Common myeloid progenitor, CD34-positive (primary cell): ENCODE measurements at regions not wholly inside any gene's neighbourhood (a gene's known extent, or its start where the extent isn't known, plus 50 kb on each side); places are given as distances from the start of the nearest gene placed in this dataset.

Experiments used
- CTCF ChIA-PET: fragments of 350-600 bp; sonication (Branson Sonifier 250); formaldehyde crosslinking; loops from one replicate; lab custom pipeline; 2021; ENCODE audit warnings: antibody characterized with exemption; lab: Charles Lee
- POLR2A ChIA-PET: fragments of 350-600 bp; sonication (Branson Sonifier 250); formaldehyde crosslinking; loops from one replicate; lab custom pipeline; 2021; ENCODE audit warnings: antibody characterized with exemption; lab: Charles Lee
- DNase-seq, 3 donors: peaks; one replicate each; pipeline versions ENCODE4 v3.0.0 to v3.0.0-alpha.2; 2013
- H3K27ac ChIP-seq, 2 experiments: 1 replicate in 1 of 2; 2 replicates in 1 of 2; pipeline ENCODE4 v1.7.0; 2013; ENCODE audit warnings: inconsistent platforms in 2 of 2, low read length in 2 of 2, mild to moderate bottlenecking in 2 of 2, low read depth in 1 of 2, moderate library complexity in 1 of 2; ENCODE audit not compliant: severe bottlenecking in 2 of 2, insufficient read depth in 1 of 2, poor library complexity in 1 of 2
- H3K27me3 ChIP-seq, 5 experiments: replicated peaks in 2 of 5; 1 replicate in 3 of 5; 2 replicates in 2 of 5; pipeline versions ENCODE4 v1.6.1 to v1.7.0; 2013; ENCODE audit warnings: low read length in 4 of 5, mild to moderate bottlenecking in 2 of 5, moderate library complexity in 2 of 5, inconsistent platforms in 1 of 5; ENCODE audit not compliant: insufficient read depth in 5 of 5, control insufficient read depth in 4 of 5
- H3K36me3 ChIP-seq, 4 experiments: 1 replicate in 2 of 4; 2 replicates in 2 of 4; pipeline versions ENCODE4 v1.6.1 to v1.7.0; 2013; ENCODE audit warnings: low read length in 3 of 4, control low read depth in 1 of 4, mild to moderate bottlenecking in 1 of 4; ENCODE audit not compliant: control insufficient read depth in 4 of 4, insufficient read depth in 4 of 4
- H3K4me1 ChIP-seq, 4 experiments: 1 replicate in 3 of 4; 2 replicates in 1 of 4; pipeline versions ENCODE4 v1.6.1 to v1.7.1; 2013; ENCODE audit warnings: low read length in 3 of 4, mild to moderate bottlenecking in 3 of 4, control low read depth in 1 of 4, inconsistent platforms in 1 of 4, moderate library complexity in 1 of 4; ENCODE audit not compliant: control insufficient read depth in 4 of 4, insufficient read depth in 4 of 4; ENCODE audit errors: control extremely low read depth in 1 of 4
- H3K4me3 ChIP-seq, 7 experiments: 1 replicate in 4 of 7; 2 replicates in 3 of 7; pipeline versions ENCODE4 v1.5.1 to v1.7.0; 2013; ENCODE audit warnings: mild to moderate bottlenecking in 7 of 7, low read length in 6 of 7, moderate library complexity in 6 of 7, inconsistent platforms in 2 of 7, low read depth in 2 of 7, control low read depth in 1 of 7; ENCODE audit not compliant: insufficient read depth in 4 of 7, control insufficient read depth in 1 of 7; ENCODE audit errors: extremely low read depth in 1 of 7
- H3K9me3 ChIP-seq, 5 experiments: 1 replicate in 4 of 5; 2 replicates in 1 of 5; pipeline versions ENCODE4 v1.6.1 to v1.7.1; 2013; ENCODE audit warnings: low read length in 4 of 5, mild to moderate bottlenecking in 2 of 5, inconsistent platforms in 1 of 5, low read depth in 1 of 5, moderate library complexity in 1 of 5; ENCODE audit not compliant: control insufficient read depth in 4 of 5, insufficient read depth in 2 of 5; ENCODE audit errors: control extremely low read depth in 1 of 5
- WGBS: methylation state at CpG from one replicate; pipeline ENCODE4 v1.1.5; 2013; ENCODE audit not compliant: insufficient coverage; 5-methylcytosine and 5-hydroxymethylcytosine counted together

DNA sequence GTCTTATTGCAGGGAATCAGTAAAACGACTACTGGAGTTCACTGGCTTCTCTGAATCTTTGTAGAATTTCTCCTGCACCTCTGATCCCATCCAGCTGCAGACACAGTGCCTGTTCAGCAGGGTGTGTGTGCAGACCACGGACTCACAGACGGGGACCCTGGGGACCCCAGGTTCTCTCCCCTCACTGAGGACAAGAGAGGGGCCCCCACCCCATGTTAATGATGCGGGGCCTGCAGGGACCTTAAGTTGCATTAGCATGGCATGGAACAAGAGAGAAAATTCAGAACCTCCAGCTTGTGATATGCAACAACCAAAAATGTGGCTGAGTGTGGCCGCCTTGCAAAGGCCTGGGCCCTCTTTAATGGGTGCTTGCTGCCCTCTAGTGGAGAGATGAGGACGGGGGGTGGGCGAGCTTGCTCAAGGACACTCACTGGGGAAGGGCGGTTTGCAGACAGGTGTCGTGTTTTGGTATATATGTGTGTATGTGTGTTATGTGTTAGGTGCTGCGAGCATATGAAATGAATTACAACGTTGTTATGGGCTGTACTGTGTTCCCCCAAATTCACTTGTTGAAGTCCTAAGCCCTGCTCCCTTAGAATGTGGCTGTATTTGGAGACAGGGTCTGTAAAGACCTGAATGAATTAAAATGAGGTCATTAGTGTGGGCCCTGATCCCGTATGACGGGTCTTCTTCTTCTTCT, 84.4 kb upstream of the SEPTIN5 start:
- Histone ChIP-seq H3K36me3 (no peaks in the 10 kb centered on the region), H3K9me3 (no peaks in the 10 kb centered on the region), H3K27me3 (no peaks in the 10 kb centered on the region), H3K27ac (no peak overlapping the region), H3K4me3 (no peak overlapping the region), H3K4me1 (peaks cover 0 to 14% (median 2%) of the 10 kb centered on the region in 4 experiments)
- peak; percentile 80 to 90 (median 87) for DNase-seq
- POLR2A ChIA-PET: no interaction called here
- 26% methylated on average over 9 of the region's 13 CpGs for WGBS
- CTCF ChIA-PET: interaction anchor here (0.6 to 6.4 kb wide), 31 partner anchors 10 to 594 kb away, joined by 3 to 136 read pairs (median 4); partner anchors contain the start of genes CDC45 and UFD1

DNA sequence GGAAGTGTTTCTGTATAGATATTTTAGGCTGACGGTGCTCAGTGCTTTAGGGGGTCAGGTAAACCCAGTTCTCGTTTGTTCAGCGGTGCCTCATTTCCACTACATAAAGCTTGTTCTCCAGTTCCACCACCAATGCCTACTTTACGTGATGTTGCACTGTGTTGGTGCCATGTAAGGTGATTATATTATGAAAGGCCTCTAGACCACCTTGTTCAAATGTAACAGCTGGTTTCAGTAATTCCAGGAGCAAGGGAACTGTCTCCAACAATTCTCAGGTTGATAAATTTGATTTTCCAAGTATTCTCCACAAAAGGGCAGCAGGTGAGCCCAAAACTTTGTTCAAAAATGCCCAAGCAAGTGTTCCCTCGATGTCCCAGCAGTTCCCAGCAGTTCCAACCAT, 83.7 kb upstream of the SEPTIN5 start:
- H3K27me3 ChIP-seq: no peaks in the 10 kb centered on the region
- WGBS: no CpG with 5 or more reads among the region's 5 CpGs
- H3K4me3 ChIP-seq: no peak overlapping the region
- POLR2A ChIA-PET: no interaction called here
- peaks cover 0 to 14% (median 2%) of the 10 kb centered on the region in 4 experiments for H3K4me1 ChIP-seq
- H3K9me3 ChIP-seq: no peaks in the 10 kb centered on the region
- CTCF ChIA-PET: interaction anchor here (0.7 to 6.4 kb wide), 21 partner anchors 9 to 235 kb away, joined by 3 to 136 read pairs (median 4); partner anchors contain the start of genes CDC45 and UFD1
- no peak overlapping the region for H3K27ac ChIP-seq
- H3K36me3 ChIP-seq: no peaks in the 10 kb centered on the region
- no peak for DNase-seq

DNA sequence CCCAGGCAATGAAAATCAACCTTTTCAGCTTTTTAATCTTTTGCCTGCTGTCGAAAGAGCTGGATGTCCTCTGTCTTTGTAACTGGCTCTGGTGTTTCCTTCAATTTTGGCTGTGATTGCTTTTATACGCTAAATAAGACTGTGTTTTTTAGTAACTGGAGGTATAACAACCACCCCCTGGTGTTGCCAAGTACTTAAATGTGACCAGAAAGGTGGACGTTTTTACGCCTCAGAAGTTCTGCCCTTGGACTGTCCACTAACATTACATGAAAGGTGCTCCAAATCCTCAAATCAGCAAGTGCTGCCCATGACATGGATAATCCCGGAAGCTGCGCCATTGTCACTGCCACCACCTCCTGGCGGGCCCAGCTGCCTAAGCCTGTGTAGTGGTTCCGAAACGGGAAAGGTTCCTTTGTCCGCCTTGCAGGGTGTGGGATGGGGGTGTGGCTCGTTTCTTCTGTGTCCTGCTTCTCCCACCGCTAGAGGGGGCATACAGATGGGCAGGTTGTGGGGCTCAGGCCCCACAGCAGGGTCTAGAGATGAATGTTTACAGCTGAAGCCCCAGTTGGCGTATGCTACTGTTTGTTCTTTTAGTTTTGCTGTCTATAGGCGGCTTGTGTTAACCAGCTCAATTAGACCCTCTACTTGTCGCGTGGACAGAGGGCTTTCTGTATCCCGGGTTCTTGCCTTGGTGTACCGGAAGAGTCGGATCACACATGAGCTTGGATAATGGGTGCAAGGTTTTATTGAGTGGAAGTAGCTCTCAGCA, 82.2 kb upstream of the SEPTIN5 start:
- Histone ChIP-seq H3K36me3 (no peaks in the 10 kb centered on the region), H3K9me3 (no peaks in the 10 kb centered on the region), H3K27me3 (no peaks in the 10 kb centered on the region), H3K4me1 (peaks cover 0 to 14% (median 2%) of the 10 kb centered on the region in 4 experiments), H3K27ac (no peak overlapping the region), H3K4me3 (no peak overlapping the region)
- ChIA-PET CTCF (interaction anchor here (0.6 to 6.4 kb wide), 24 partner anchors 10 to 371 kb away, joined by 3 to 136 read pairs (median 3); partner anchors contain the start of gene HIRA), POLR2A (interaction anchor here (0.6 kb wide), 1 partner anchor 23 kb away, joined by 3 read pairs; no protein-coding TSS in a partner anchor)
- peak; percentile 70 to 80 (median 78) for DNase-seq
- 77% methylated on average over 13 of the region's 19 CpGs for WGBS

DNA sequence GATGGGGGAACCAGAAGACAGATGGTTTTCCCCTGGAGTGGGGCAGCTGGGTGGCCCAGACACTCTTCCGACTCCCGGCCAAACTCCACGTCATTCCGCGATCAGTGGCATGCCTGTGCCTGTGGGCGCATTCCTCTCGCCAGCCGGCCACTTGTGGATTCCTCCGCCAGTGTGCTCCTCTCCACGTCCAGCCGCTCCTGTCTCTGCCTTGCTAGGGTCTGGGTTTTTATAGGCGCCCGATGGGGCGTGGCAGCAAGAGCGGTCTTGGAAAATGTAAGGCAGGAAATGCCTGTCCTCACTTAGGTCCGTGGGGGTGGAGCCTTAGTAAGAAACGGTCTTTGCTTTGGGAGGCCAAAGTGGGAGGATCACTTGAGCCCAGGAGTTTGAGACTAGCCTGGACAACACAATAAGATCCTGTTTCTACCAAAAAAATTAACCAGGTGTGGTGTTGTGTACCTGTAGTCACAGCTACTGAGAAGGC, 81.6 kb upstream of the SEPTIN5 start:
- CTCF ChIA-PET: interaction anchor here (0.6 to 6.4 kb wide), 17 partner anchors 10 to 372 kb away, joined by 3 to 136 read pairs (median 5); no protein-coding TSS in a partner anchor

DNA sequence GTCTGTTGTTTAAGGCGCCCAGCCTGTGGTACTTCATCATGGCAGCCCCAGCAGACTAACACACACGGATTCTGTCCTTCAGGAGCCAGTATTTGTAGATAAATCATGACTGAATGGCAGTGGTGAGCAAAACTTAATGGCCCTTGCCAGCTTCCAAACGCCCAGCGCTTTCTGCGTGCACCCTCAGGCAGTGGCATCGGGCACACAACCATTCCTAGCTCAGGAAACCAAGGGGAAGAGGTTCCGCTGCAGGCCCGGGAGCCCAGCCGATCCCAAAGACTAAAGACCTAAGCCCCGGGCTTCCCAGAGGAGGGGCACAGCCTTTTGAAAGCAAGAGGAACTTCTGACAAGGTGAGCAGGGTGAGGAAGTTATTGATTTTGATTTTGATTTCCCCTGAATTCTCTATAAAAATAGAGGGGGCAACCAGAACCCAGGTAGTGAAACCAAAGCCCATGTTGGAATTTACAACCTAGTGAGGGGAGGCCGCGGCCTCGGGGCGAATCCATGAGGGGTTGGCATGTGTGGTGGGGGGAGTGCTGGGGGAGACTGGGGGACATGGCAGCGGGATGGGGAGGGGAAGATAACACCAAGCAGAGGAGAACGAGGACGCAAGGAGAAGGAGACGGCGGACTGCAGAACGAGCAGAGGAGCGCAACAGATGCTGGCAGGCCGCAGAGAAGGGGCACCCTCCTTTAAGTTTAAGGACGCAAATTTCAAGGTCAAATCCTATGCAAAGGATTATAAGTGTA, 79.9 kb upstream of the SEPTIN5 start:
- ChIA-PET CTCF (interaction anchor here (6.4 kb wide), 1 partner anchor 138 kb away, joined by 136 read pairs; no protein-coding TSS in a partner anchor), POLR2A (no interaction called here)
- Histone ChIP-seq H3K36me3 (no peaks in the 10 kb centered on the region), H3K27me3 (no peaks in the 10 kb centered on the region), H3K27ac (no peak overlapping the region), H3K9me3 (no peaks in the 10 kb centered on the region), H3K4me1 (peaks cover 0 to 25% (median 8%) of the 10 kb centered on the region in 4 experiments), H3K4me3 (no peak overlapping the region)
- DNase-seq: no peak
- 98% methylated on average over 13 of the region's 23 CpGs for WGBS

More for the DNA sequence above, 81.6 kb upstream of the SEPTIN5 start:
- 86% methylated on average over 17 of the region's 17 CpGs for WGBS
- Histone ChIP-seq H3K4me1 (peaks cover 0 to 17% (median 3%) of the 10 kb centered on the region in 4 experiments), H3K27me3 (no peaks in the 10 kb centered on the region), H3K4me3 (no peak overlapping the region), H3K36me3 (no peaks in the 10 kb centered on the region), H3K9me3 (no peaks in the 10 kb centered on the region), H3K27ac (no peak overlapping the region)
- POLR2A ChIA-PET: no interaction called here
- no peak for DNase-seq

DNA sequence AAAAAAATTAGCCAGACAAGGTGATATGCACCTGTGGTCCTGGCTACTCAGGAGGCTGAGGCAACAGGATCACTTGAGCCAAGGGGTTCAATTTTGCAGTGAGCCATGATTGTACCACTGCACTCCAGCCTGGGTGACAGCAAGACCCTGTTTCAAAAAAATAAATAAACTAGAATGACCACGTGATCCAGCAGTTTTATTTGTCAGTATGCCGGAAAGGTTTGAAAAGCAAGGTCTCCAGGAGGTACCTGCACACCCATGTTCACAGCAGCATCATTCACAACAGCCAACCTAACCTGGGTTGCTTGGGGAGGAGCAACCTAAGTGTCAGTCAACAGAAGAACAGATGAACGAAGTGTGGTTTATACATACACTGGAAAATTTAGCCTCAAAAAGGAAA, 78.7 kb upstream of the SEPTIN5 start:
- H3K4me1 ChIP-seq: peaks cover 0 to 23% (median 6%) of the 10 kb centered on the region in 4 experiments
- no peaks in the 10 kb centered on the region for H3K36me3 ChIP-seq
- H3K27ac ChIP-seq: no peak overlapping the region
- DNase-seq: no peak
- 100% methylated on average over 1 of the region's 3 CpGs for WGBS
- no peaks in the 10 kb centered on the region for H3K27me3 ChIP-seq
- no peaks in the 10 kb centered on the region for H3K9me3 ChIP-seq
- POLR2A ChIA-PET: no interaction called here
- CTCF ChIA-PET: no interaction called here
- no peak overlapping the region for H3K4me3 ChIP-seq
